HG03558 (cell line): ENCODE measurements at regions not wholly inside any gene's neighbourhood (a gene's known extent, or its start where the extent isn't known, plus 50 kb on each side); places are given as distances from the start of the nearest gene placed in this dataset.
"Not testable (repeated sequence)": the region's sequence is repeated elsewhere in the genome, so short reads cannot be mapped to it uniquely, and the experiment has no call there.

Experiments
- ATAC-seq: cut with Tn5 transposase; IDR thresholded peaks from one replicate; pipeline ENCODE4 v1.9.1; 2021; ENCODE audit warnings: moderate number of reproducible peaks; ENCODE audit not compliant: unreplicated experiment; ENCODE audit errors: extremely low read depth

DNA sequence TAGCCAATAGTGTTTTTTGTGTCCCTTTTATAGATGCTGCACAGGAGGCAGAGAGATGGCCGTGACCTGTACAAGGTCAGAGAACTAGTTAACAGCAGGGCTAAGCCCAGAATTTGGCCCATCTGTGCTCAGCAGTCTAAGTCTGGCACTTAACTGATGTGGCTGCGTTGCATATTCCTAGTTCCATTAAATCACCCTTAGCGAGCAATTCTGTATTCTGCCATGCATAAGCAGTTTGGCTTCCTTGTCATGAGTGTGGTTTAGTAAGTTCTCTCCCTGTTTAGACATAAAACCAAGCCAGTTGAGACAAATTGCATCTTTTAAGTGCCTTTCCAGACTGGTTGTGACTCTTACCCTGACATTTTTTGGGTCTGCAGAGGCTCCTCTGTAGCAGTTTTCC lies 230.6 kb upstream of the TENM4 start:
- ATAC-seq = no peak

DNA sequence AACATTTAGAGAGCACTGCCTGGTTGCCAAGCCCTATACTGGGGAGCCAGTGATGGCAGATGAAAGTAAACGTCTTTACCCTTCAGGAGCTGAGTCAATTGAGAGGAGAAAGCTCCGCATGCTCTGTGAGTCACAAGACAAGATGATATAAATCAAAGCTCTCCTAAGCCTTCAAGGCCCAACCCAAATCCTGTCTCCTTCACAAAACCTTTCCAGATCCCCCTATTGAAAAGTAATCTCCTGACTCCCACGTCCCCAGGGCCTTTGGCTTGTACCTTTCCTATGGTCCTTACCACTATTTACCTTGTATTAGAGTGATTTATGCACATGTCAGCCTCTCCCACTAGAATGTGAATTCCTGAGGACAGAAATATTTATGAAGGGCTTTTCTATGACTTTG lies 230.1 kb upstream of the TENM4 start:
- ATAC-seq = no peak

DNA sequence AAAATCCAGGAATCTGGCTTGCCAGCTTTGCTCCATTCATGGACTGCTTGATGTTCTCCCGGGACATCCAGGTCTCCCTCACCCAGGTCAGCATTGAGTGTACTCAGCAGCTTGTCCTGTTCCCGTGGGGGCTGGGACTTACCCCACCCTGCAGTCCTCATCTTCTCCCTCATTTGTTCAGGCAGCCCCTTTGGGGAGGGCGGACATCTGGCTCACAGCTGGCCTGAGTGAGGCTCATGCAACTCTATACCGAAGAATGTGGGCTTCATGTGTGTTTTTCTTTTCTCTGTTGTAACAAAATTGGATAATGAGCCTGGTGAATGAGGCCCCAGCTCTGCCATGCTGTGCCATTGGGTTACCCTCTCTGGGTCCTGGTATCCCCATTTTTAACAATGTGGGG lies 227.7 kb upstream of the TENM4 start:
- no peak for ATAC-seq

DNA sequence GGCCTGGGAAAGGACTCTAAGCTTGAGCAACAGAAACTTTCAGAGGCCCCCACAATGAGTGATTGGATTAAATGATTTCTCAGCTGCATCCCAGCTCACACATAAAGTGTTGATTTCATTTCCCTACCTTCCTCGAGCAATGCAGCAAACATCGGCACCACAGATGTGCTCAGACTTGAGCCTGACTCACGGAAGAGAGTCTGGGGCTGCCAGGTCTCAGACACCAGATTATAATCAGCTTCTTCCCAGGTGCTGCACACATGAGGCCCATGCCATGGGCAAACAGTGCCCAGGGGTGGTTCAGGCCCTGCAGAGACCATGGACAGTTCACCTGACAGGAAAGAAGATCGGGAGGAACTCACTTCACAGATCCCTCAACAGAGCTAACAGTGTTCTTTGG lies 226.6 kb upstream of the TENM4 start:
- no peak for ATAC-seq

DNA sequence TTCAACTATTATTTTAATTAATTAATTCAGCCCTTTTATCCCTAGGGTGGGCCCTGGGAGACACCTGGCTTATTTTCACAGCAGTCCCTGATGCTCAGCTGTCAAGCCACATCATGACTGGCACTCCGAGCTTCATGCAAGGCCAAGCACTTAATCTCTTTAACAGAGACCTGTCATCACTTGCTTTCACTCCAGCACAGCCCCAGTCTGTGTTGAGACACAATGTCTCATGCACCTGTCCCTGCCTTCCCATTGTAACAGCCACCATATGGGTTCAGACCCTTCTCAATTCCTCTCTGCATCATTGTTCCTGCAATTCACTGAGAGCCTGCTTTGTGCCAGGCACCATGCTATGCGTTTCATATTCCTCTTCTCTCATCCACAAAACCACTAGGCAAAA lies 222.2 kb upstream of the TENM4 start:
- ATAC-seq = no peak

DNA sequence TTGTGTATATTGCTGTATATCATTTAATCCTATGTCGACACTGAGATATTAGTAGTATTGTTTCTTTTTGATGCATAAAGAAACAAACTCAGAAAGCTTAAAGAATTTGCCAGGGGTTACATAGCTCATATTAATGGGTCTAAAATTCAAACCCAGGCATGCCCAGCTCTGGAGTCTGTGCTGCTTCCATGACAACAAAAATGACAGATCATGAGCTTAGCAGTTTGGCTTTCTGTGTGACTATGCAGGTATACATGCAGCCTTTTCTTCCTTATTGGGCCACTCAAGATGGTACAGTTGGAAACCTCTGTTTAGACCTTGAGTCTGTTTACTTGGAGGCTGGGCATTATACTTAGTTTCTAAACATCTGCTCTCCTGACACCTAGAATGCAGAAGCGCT lies 220.5 kb upstream of the TENM4 start:
- ATAC-seq = no peak

DNA sequence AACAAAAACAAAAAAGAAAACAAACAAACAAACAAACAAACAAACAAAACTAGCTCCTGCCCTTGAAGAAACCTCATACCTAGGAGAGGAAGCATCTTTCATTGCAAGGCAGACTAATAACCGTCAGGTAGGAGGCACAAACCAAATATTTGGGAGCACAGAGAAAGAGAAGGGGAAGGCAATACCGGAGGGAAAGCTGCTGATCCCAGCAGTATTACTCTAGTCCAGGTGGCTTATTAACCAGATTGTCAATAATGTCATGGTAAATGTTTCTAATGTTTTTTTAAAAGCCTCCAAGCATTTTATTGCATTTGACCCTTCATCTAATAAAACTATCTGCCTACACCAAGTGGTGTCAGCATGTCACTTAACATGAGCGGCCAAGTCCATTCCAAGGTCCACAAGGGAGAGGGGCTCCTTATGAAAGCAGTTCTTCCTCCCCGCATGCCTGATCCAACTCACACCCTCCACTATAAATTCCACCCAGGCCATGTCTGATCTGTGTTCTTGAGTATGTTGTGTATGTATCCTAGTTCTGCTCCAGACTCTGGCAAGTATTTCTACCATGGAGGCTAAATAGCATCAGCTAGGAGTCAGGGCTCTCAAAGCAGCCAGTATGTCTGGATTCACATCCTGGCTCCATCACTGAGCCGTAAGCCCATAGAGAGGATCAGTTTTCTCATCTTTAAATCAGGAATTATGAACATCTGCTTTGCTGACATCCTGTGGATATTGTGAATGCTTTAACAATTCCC lies 208.1 kb upstream of the TENM4 start:
- ATAC-seq = no peak

DNA sequence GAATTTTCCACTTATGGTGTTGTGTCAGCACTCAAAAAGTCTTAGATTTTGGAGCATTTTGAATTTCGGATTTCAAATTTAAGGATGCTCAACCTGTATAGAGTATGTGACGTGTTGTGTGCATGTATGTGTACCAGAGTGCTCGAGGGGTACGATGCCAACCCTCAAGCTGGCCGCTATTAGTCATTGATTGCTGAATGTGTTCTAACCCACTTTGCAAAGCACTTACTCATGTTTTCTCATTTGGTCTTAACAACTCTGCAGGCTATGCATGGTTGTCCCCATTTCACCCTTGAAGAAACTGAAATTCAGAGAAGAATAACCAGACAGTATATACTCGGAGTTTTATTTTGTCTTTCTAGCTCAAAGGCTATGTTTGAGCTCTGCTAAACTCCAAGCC lies 196.4 kb upstream of the TENM4 start:
- no peak for ATAC-seq

DNA sequence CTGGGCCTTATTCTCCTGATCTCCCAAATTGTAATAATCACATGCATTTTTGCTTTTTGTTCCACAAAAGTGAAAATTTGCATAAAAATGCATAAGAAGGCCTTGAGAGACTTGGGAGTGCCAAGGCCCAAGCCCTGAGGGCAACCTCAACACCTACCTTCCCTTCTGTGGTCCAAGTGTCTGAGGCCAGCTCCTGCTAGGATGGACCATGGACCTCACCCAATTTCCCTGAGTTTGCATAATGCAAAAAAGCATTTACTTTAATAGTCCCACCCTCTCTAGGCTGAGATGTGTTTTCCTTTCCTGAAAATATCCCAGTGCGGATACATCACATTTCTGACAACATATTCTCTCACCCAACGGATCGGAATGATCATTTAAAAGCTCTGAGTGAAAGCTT lies 194.1 kb upstream of the TENM4 start:
- no peak for ATAC-seq

DNA sequence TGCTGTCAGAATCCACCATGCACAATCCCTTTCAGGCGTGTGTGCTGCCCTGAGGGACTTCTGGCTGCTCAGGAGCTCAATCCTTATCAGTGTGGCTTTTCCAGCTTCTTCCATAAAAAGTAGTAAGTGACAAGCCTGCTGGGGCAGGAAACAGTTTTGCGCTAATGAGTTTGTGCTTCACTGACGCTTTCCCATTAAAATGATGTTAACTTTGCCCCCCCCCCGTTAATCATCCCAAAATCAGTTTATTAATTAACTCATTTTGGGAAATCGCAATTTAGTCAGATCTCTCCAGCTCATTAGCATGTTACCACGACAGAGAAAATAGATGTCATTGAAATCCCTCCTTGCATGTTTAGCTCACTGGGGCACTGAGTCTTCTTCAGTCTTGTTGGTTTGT lies 186.5 kb upstream of the TENM4 start:
- ATAC-seq = no peak

DNA sequence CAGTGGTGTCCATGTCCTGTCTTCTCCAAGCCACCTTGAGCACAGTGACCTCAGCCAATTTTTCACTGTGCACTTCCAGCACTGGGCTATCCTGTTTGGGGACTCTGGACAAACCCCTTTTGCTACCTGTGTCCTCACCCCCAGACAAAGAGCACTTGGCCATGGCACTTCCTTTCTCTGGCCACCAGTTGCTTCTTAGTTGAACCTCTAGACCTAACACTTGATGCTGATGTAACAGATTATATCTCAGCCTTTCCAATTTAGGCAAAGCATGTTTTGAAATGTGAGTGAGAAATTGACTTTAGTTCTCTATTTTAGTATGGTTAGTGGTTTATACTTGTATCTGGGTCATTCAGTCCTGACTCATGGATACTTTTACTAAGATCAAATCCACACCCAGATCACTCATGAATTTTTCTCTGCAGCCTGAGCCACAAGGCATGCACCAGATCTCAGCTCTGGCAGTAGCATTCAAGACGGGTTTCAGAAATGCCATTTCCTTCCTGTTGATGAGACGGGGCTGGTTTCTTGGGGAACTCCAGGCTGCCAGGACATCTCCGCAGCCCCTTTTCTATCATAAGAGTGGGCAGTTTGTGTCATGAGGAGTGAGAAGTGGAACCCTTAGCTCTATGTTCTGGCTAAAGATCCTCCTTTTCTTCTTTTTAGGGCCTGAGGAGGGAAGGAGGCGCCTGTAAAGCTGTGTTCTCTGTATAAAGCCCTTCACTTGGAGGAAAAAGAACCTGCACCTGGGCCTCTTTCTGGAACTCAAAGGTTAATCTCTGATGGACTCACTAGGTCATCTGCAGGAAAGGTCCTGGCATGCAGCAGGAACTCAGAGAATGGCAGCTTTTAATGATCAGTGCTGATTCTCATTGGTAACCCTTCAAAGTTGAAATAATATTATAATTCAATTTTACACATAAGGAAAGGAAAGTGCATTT lies 185.6 kb upstream of the TENM4 start:
- ATAC-seq = no peak

DNA sequence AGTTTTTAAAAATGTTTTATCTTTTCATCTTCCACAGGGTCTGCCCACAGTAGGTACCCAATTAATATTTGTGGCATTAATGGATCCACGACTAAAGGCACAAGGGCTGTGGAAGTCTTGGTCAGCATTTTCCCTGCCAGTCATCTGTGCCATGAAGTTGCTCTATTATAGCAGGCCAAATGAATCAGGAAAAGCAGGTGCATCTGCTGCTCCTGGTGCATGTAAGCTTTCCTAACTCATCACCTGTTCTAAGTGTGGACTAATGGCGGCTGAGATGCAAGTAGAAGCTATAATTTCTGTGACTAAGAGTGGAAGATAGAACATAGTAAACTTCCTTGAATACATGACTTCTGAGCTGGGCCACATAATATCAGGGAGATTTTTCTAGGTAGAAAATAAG lies 182.5 kb upstream of the TENM4 start:
- no peak for ATAC-seq

DNA sequence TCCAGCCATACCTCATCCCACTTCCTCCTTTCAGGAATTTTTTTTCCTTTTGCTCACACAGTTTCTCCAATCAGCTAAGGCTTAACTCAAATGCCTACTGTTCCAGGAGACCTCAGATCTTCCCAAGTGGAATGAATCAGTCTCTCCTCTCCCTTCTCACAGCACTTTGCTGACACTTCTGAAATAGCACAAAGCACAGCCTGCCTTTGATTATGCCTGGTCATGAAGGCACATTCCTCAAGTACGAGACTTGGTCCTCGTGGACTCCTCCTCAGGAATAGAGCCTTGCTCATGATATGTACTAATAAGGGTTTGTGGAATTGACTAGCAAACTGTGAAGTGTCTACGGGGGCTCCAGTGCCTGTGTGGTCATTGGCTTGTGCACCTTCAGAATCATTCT lies 176.7 kb upstream of the TENM4 start:
- ATAC-seq = no peak

DNA sequence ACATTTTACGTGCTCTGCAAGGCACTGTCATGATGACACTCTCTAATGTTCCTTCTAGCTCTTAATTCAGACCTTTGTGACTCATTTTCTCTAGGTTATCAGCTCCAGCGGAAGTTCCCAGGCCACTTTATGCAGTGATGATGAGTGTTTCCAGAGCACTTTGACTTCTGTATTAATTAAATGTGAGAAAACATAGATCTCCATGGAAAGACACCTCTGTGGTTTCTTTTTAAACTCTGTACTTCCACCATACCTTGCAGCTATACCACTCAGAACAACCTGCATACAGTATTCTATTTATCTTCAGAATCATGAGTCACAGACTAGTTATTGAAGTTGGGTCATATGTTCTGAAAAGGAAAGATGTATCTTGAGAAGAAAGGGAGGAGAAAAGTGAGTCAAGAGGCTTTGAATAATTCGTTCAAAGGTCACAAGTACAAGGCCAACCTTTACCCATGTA lies 175.6 kb upstream of the TENM4 start:
- no peak for ATAC-seq

DNA sequence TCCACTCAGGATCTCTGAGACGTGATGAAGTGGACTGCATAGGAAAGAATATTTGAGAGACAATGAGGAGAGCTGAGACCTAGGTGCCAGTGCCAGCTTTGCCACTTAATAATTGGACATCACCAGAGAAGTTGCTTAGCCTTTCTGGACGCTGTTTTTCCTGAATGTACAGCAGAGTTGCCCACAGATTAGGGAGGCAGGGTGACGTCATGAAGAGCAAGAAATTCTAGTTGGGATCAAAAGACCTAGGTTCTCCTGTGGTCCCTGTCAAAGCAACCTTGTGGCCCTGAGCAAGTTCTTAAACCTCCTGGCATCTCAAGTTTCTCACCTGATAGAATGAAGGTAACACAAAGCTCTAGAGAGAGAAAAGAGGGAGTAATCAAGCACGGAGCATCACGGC lies 174.6 kb upstream of the TENM4 start:
- no peak for ATAC-seq

DNA sequence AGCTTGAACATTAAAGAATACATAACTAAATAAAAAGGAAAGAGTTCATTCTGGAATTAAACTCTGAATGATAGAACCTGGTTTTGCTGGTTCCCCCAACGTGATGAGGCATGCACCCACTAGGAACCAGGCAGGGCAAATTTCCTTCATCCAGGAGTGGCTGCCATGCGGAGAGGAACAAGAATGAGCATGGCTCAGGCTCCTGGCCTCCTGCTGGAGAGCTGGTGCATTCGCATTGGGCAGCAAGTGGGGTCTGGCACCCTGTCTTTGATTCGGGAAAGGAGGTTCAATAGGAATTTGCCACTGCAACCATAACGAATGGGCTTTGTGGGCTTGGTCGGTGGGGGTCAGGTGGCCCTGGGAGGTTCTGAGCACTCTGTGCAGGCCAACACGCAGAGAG lies 169.8 kb upstream of the TENM4 start:
- no peak for ATAC-seq

DNA sequence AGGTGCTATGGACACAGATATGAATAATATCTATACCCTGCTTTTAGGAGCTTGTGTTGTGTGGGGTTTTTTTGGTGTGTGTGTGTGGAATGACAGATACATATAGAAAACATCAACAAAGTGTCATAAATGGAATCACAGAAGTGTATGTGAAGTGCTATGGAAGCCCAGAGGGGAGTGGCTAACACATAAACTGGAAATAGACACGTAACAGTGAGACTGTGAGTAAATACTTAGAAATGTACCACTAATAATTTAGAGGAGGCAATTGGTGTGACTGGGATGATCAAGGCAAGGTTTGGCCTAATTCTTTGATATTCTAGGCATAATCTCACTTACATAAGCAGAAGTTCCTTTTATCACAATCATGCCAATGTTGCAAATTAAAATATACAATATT lies 169.3 kb upstream of the TENM4 start:
- ATAC-seq = no peak

DNA sequence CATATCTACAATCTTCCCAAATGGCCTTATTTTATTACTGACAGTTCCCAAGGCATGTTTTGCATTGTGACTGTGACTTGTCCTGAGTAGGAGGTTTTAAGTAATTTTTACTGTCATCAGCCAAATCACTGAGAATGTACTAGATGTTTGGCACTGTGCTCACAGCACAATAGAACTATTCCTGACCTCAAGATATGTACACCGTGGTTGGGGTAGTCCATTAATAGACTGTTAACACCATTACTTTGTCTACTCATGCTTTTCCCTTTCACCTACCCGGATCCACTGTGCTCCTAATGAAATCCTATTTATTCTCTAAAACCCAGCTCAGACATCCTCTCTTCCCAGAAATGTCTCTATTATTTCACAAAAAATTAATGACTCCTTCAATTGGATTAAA lies 168.7 kb upstream of the TENM4 start:
- no peak for ATAC-seq

DNA sequence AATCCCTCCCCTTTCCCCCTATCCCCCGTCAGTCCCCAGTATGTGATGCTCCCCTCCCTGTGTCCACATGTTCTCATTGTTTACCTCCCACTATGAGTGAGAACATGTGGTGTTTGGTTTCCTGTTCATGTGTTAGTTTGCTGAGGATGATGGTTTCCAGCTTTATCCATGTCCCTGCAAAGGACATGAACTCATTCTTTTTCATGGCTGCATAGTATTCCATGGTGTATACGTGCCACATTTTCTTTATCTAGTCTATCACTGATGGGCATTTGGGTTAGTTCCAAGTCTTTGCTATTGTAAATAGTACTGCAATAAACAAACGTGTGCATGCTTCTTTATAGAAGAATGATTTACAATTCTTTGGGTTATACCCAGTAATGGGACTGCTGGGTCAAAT lies 165.6 kb upstream of the TENM4 start:
- ATAC-seq = not testable (repeated sequence)

DNA sequence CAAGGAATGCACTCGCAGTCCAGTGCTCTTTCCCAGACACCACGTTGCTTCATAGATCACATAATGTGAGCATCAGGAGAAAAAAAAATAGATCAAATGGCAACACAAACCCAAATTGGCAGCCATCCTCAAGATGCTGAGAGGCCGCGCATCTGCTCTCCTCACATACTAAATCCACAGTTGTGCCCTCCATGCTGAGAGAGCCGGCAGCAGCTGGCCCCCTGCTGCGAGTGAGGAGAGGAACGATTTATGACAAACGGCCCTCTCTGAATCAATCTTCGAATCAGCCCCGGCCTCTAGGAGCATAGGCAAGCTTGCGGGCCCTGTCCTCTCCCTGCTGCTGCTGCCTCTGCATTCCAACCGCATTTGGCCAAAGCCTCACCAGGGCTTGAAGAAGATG lies 159.9 kb upstream of the TENM4 start:
- no peak for ATAC-seq

DNA sequence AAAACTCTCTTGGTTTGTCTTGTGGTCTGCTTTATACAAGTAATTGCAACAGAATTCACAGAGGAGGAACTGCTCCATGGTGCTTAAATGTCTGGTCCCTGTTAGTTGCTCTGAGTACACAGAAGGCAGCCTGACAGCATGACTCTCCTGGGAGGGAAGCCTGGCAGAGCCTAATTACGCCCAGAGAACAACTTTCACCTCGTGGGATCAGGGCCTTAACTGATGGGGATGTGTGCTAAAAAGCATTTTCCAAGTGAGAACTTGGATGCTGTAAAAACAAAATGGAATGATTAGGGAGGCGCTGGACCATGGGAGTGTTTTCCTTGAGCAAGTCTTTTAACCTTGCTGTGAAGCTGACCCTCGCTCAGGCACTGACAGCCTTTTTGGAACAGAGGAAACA lies 154.0 kb upstream of the TENM4 start:
- ATAC-seq = no peak

DNA sequence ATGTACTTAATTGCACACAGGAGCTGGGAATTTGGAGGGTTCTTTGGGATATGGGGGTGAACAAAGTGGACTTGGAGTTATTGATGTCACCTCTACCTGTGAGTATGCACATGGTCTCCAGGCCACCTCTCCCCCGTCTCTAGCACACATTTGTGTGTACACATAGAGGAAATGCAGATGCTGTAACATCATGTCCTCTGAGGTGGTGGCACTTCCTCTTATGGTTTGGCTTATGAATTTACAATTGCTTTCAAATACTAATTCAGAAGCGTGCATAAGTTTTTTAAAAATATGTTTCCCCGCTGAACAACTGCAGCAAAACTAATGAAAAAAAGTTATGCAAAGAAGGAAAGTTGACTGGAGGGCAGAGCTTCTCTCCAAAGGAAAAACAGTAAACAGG lies 152.0 kb upstream of the TENM4 start:
- no peak for ATAC-seq
